Right lung (tissue), 2 donors: ENCODE measurements at regions not wholly inside any gene's neighbourhood (a gene's known extent, or its start where the extent isn't known, plus 50 kb on each side); places are given as distances from the start of the nearest gene placed in this dataset.

ENCODE experiments used
- DNase-seq, 2 donors: peaks; one replicate each; pipeline ENCODE4 v3.0.0-alpha.2; 2013

- no peak for DNase-seq
Measured at GRCh38 chr3:178059119-178059518, 477.1 kb upstream of the KCNMB2 start.

GRCh38 chr3:178059836-178060235 is 476.4 kb upstream of the KCNMB2 start:
- DNase-seq: no peak

GRCh38 chr3:178060407-178060806 is 475.8 kb upstream of the KCNMB2 start:
- DNase-seq: peak; percentile 89 to 94

DNA sequence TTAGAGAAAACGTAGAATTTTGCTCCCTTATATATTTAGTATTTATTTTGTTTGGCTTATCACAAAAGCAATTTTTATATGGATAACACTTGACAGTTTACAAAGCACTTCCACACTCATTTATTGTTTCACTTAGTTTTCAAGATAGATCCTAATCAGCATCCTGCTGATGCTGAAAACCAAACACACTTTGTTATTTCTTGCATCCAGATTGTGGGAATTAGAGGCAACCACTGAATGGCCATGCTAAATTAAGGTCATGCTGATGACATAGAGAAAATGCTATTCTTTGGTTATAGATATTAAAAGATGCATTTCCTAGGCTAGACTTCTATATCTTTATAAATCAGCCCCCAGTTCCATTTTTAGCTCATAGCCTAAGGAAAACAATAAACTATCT is 474.1 kb upstream of the KCNMB2 start:
- no peak for DNase-seq

- peak; percentile 63 to 69 for DNase-seq
Measured at GRCh38 chr3:178063461-178063860, 472.8 kb upstream of the KCNMB2 start.

DNA sequence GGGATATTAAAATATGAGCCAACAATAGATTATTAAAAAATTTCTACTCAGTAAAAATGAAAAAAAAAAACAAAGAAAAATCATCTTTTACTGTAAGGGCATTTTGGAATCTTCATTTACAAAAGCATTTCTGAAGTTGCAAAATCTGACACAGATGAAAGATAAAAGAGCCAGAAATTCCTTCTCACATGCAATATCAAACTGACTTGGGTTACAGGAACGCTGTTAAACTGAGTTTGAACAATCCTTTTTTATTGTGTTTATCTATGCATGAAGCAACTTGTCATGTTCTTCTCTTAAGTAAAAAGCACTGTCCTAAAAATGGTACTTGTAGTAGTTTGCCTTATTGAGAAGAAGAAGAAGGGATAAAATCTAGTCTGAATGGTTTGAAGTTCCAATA is 468.5 kb upstream of the KCNMB2 start:
- DNase-seq: no peak

GRCh38 chr3:178072391-178073305 is 463.6 kb upstream of the KCNMB2 start:
- peak; percentile 86 to 89 for DNase-seq

DNA sequence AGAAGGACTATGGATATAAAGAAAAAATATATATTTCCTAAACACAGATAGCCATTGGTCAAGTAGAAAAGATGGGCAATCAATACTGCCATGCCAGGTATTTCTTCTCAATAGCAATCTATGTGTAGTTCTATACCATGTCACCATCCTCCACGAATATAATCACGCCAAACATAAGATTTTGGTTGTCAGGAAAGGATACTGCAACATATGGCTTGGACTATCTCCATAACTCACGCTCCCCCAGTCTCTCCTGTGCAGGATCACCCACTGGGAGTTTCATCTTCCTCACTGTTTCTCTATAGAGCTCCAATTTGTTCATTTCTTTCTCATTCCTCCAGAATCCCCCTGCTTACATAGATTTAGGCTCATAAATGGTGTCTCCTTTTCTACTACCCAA is 462.9 kb upstream of the KCNMB2 start:
- DNase-seq: no peak

- no peak for DNase-seq
Measured at GRCh38 chr3:178075344-178075743, 460.9 kb upstream of the KCNMB2 start.

DNA sequence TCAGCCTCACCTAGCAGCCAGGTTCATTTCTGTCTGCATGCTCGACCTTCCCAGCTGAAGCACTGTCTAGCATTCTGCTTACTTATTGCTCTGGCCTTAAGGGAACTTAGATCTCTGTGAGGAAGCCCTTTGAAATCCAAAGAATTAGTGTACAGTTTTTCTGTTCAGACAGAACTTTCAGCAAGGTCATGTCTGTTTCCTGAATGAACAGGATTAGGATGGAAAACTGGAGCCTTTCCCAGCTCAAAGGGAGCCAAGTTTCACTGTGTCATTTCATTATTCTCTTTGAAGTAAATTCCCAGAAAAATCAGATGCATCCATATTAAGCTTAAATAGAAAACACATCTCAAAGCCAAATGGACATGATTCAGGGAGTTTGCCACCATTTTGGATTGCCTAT is 457.3 kb upstream of the KCNMB2 start:
- peak; percentile 89 to 91 for DNase-seq

DNA sequence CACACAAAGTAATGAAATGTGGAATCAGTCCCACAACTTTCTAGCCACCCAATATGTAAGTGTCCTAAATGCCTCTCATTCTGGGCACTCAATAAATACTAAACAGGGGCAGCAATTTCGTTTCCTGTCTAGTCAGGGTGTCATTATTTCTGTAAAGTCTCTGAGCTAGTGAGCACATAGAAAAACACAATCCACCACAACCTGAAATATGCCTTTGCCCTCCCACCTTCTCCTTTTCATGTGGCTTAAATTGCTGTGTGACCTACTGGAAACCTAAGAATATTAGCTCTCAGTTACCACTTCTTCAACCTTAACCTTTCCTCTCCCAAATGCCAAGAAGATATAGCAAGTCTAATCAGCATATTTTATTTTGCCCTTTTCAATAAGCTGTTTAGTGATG is 456.3 kb upstream of the KCNMB2 start:
- DNase-seq: no peak

DNA sequence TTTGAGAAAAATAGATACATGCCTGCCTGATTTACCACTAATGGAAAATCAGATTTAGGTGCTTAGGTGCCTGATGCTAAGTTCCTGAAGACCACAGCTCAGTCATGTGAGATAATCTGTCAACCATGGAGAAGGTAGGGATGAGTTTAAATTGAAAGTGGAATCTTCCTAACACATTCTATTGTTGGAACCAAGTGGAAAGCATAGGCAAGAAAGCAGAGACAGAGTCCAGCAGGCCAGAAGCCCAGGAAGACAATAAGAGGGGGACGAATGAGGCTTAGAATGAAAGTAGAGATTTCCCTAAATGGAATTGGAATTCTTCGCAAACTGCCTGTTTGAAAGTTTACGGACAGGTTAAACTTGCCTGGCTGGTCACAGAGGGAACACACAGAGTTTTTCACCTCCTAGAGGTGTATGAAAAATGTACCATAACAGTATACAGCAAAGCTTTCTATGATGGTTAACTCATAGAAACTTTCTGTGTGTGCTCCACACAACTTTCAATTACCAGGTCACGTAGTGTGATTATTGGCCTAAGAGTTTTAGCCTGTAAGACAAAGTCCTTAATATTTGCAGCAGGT is 453.8 kb upstream of the KCNMB2 start:
- no peak for DNase-seq

GRCh38 chr3:178083906-178084866 is 452.1 kb upstream of the KCNMB2 start:
- no peak for DNase-seq

DNA sequence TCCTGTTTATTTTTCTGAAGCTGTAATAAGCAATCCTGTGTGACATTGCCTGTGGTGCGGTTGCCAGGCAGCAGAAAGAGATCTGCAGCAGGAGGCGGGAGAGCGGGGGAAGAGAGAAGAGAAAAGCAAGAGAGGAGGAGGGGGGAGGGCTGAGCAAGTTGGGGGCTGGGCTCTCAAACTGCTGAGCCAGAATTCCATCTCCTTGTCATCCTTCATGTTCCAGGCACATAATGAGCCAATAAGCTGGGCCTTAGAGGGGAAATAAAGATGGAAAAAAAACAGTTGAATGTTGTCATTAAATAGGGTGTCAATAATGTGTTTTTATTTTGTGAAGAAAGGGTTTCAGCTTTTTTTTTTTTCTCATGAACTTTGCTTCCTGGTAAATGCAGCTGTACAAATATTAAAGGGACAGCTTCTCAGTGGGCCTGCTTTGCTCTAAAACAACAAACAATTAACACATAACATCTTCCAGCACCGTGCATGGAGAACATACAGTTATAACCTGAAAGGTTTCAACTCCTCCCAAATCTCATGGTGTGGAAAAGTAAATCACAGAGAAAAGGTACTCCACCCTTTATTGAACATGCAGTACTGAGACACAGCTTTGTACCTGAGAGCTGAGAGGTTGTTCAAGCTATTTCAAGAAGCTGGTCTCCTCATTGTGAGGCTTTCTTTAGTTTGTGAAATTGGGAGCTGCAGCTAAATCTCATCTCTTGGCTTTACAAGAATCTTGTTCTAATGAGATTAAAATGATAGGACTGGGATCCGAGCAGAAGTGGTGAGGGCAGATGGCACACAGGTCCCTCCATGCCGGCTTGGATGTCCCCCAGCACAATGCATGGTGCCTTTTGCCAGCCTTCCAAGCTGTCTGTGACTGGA is 451.1 kb upstream of the KCNMB2 start:
- DNase-seq: peak; percentile 95 to 97

DNA sequence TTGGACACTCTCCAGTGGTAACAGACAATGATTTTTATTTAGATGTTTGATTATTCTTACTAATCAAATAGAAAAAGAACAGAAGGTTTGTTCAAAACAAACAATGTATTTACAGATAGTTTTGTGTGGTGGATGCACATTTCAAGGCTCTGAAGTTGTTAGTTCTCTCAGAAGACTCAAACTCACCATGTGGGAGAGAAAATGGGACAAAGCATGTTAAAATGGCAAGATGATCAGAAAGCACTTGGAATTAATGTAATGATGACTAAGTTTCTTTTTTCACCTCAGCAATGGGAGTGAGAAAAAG is 450.5 kb upstream of the KCNMB2 start:
- no peak for DNase-seq

DNA sequence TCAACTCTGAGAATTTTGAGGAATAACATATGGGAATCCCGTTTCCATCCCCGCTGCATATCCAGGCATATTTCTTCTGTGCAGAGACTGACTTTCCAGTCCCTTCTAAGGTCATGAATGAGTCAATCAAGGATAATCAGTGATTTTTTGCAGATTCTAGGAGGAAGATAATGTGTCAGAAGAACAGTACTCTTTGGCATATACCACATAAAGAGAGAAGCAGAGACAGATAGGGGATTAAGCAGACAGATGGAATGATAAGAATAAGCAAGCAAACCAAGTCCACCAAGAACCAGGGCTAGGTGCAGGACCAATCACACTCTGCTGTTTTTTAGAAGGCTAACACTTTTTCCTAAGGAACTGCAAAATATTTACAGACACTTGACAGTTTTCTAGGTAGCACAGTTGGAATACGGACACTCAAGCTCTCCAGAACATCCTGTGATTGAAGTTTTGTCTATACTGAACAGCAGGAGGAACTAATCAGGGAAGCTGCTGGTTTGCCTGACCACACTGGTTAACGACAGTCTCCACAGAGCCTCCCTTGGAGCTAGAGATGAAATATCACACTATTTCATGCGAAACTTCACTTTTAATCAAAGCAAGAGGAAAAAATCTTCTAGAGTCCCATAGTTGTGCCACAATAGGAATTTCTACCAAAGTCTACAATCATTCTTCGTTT is 450.0 kb upstream of the KCNMB2 start:
- no peak for DNase-seq

DNA sequence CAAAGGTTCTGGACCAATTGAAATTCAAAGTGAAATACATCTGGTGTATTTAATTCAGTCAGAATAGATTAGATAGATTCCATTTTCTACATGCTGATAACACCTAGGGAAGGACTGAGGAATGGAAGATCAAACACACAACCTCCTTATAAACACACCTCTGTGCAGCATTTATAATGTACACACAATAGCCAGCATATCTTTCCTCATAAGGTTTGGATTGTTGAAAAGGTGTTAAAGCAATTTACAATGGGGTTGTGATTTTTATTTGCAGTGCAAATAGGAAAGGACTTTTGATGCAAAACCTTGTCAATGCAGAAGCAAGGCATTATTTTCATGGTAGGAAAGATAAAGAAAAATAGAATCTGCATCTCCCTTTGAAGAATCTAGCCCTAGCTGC is 448.9 kb upstream of the KCNMB2 start:
- DNase-seq: no peak

DNA sequence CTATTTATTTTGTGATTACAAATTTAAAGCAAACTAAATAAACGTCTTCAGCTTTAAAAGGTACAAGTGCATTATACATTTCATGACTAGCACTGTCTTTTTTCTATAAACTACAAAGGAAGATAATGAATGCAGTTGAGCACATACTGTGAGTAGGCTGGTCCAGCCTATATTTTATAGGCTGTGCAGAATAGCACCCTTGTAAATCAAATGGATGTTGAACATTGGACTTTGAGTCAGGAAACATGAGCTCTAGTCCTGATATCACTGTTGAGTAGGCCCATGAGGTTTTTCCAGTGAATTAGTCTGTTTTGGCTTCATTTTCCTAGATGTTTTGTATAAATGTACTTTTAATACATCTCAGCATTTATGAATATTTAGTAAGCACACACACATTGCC is 447.3 kb upstream of the KCNMB2 start:
- DNase-seq: no peak

DNA sequence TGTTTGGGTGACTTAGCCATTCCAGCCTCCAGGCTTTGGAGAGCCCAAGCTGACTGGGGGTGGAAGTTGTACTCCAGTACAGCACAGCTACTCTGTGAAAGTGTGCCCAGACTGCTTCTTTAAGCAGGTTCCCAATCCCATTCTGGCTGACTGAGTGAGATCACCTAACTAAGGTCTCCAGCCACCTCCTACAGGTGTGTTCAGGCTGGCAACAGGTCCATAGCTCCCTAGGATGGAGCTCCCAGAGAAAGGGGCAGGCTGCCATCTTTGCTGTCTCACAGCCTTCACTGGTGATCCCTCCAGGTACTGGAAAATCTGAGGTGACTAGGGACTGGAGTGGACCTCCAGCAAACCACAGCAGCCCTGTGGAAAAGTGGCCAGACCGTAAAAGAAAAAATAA is 445.3 kb upstream of the KCNMB2 start:
- no peak for DNase-seq

GRCh38 chr3:178095522-178095921 is 440.7 kb upstream of the KCNMB2 start:
- no peak for DNase-seq

DNA sequence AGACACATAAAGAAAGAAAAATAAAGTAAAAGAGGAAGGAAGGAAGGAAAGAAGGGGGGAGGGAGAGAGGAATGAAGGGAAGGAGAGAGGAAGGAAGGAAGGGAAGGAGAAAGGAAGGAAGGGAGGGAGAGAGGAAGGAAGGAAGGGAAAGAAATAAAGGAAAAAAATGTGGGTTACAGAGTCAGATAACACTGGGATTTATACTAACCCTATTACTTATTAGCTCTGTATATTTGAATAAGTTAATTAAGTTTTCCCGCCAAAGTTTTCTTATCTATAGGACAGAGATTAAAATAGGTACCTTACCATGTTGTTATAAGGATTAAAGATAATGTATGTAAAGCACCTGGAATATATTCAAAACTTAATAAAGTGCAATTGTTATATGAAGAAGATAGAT is 439.3 kb upstream of the KCNMB2 start:
- DNase-seq: no peak
